Effector memory CD4-positive, alpha-beta T cell (primary cell): ENCODE measurements at regions not wholly inside any gene's neighbourhood (a gene's known extent, or its start where the extent isn't known, plus 50 kb on each side); places are given as distances from the start of the nearest gene placed in this dataset.

ENCODE experiments used
- DNase-seq, 3 donors: peaks; one replicate each; pipeline ENCODE4 v3.0.0-alpha.2; 2020
- H3K27ac ChIP-seq: 2 replicates; pipeline ENCODE4 v1.7.0; 2013; ENCODE audit warnings: mild to moderate bottlenecking, low read length, moderate library complexity; ENCODE audit not compliant: insufficient read depth, poor library complexity, severe bottlenecking
- H3K27me3 ChIP-seq: replicated peaks from 2 replicates; pipeline ENCODE4 v1.7.0; 2013; ENCODE audit warnings: mild to moderate bottlenecking, low read length; ENCODE audit not compliant: insufficient read depth, control insufficient read depth, poor library complexity, severe bottlenecking
- H3K36me3 ChIP-seq: 2 replicates; pipeline ENCODE4 v1.7.0; 2013; ENCODE audit warnings: mild to moderate bottlenecking, low read length, moderate library complexity; ENCODE audit not compliant: control insufficient read depth, insufficient read depth
- H3K4me1 ChIP-seq: 2 replicates; pipeline ENCODE4 v1.7.0; 2013; ENCODE audit warnings: low read length, mild to moderate bottlenecking; ENCODE audit not compliant: control insufficient read depth, insufficient read depth, poor library complexity, severe bottlenecking
- H3K4me3 ChIP-seq: 2 replicates; pipeline ENCODE4 v1.7.0; 2013; ENCODE audit warnings: low read length, low read depth, mild to moderate bottlenecking; ENCODE audit not compliant: insufficient read depth, poor library complexity, severe bottlenecking
- H3K9me3 ChIP-seq: 2 replicates; pipeline ENCODE4 v1.7.0; 2013; ENCODE audit warnings: mild to moderate bottlenecking, low read length, moderate library complexity; ENCODE audit not compliant: control insufficient read depth

- H3K27ac ChIP-seq: no peak overlapping the region
- DNase-seq: no peak
- H3K4me3 ChIP-seq: no peak overlapping the region
- H3K36me3 ChIP-seq: no peaks in the 10 kb centered on the region
- no peaks in the 10 kb centered on the region for H3K4me1 ChIP-seq
- H3K27me3 ChIP-seq: no peaks in the 10 kb centered on the region
- no peaks in the 10 kb centered on the region for H3K9me3 ChIP-seq
Measured at GRCh38 chrX:124476562-124476961, 130.2 kb downstream of the SH2D1A start.

DNA sequence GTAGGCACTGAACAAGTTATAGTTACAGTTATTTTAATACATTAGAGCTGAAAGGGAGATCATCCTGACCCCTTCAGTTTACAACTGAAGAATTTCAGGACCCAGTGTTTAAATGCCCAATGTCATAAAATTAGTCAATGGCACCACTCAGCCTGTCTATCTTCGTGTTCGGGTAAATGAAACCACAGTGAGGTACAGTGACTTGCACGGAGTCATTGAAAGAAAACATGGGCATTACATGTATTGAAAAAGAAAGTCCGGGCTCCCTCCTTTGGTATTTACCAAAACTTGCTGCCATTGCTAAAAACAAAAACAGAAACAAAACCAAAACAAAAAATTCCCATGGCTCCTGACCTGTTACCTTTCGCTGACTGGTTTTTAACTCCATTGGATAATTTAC is 131.7 kb downstream of the SH2D1A start:
- Histone ChIP-seq H3K27ac (no peak overlapping the region), H3K4me1 (no peaks in the 10 kb centered on the region), H3K36me3 (no peaks in the 10 kb centered on the region), H3K4me3 (no peak overlapping the region), H3K27me3 (no peaks in the 10 kb centered on the region), H3K9me3 (no peaks in the 10 kb centered on the region)
- no peak for DNase-seq

GRCh38 chrX:124488412-124489161 is 142.2 kb downstream of the SH2D1A start:
- DNase-seq: no peak
- no peak overlapping the region for H3K4me3 ChIP-seq
- no peaks in the 10 kb centered on the region for H3K27me3 ChIP-seq
- H3K4me1 ChIP-seq: no peaks in the 10 kb centered on the region
- no peaks in the 10 kb centered on the region for H3K9me3 ChIP-seq
- H3K27ac ChIP-seq: no peak overlapping the region
- no peaks in the 10 kb centered on the region for H3K36me3 ChIP-seq

GRCh38 chrX:124493984-124494383 is 147.6 kb downstream of the SH2D1A start:
- Histone ChIP-seq H3K9me3 (no peaks in the 10 kb centered on the region), H3K4me1 (no peaks in the 10 kb centered on the region), H3K27ac (no peak overlapping the region), H3K27me3 (no peaks in the 10 kb centered on the region), H3K4me3 (no peak overlapping the region), H3K36me3 (no peaks in the 10 kb centered on the region)
- DNase-seq: no peak

DNA sequence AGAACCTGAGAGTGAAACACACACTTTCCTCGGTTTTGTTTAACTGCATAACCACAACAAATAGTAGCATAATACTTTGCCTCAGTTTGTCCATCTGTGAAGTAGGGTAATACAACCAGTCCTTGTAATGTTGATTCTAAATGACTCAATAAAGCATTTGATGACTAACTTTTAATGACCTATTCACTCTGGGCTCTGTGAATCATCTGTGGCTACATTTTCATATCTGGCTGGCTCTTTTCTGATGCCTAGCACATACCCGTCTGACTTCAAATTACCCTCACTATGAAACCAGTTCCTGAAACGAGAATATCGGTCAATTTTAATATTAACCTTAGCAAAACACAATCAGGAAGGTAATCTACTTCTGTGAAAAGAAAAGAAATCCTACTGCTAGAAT is 151.0 kb downstream of the SH2D1A start:
- no peaks in the 10 kb centered on the region for H3K4me1 ChIP-seq
- no peaks in the 10 kb centered on the region for H3K36me3 ChIP-seq
- no peak for DNase-seq
- H3K27ac ChIP-seq: no peak overlapping the region
- no peaks in the 10 kb centered on the region for H3K27me3 ChIP-seq
- H3K9me3 ChIP-seq: no peaks in the 10 kb centered on the region
- no peak overlapping the region for H3K4me3 ChIP-seq

GRCh38 chrX:124501586-124501985 is 155.2 kb downstream of the SH2D1A start:
- Histone ChIP-seq H3K27me3 (no peaks in the 10 kb centered on the region), H3K36me3 (no peaks in the 10 kb centered on the region), H3K4me1 (no peaks in the 10 kb centered on the region), H3K9me3 (no peaks in the 10 kb centered on the region), H3K4me3 (no peak overlapping the region), H3K27ac (no peak overlapping the region)
- no peak for DNase-seq

- no peaks in the 10 kb centered on the region for H3K4me1 ChIP-seq
- no peaks in the 10 kb centered on the region for H3K36me3 ChIP-seq
- H3K27me3 ChIP-seq: no peaks in the 10 kb centered on the region
- H3K9me3 ChIP-seq: no peaks in the 10 kb centered on the region
- no peak overlapping the region for H3K27ac ChIP-seq
- no peak for DNase-seq
- no peak overlapping the region for H3K4me3 ChIP-seq
Measured at GRCh38 chrX:124502166-124502565, 155.8 kb downstream of the SH2D1A start.

GRCh38 chrX:124502599-124502998 is 156.2 kb downstream of the SH2D1A start:
- Histone ChIP-seq H3K36me3 (no peaks in the 10 kb centered on the region), H3K4me1 (no peaks in the 10 kb centered on the region), H3K9me3 (no peaks in the 10 kb centered on the region), H3K27me3 (no peaks in the 10 kb centered on the region), H3K27ac (no peak overlapping the region), H3K4me3 (no peak overlapping the region)
- no peak for DNase-seq

DNA sequence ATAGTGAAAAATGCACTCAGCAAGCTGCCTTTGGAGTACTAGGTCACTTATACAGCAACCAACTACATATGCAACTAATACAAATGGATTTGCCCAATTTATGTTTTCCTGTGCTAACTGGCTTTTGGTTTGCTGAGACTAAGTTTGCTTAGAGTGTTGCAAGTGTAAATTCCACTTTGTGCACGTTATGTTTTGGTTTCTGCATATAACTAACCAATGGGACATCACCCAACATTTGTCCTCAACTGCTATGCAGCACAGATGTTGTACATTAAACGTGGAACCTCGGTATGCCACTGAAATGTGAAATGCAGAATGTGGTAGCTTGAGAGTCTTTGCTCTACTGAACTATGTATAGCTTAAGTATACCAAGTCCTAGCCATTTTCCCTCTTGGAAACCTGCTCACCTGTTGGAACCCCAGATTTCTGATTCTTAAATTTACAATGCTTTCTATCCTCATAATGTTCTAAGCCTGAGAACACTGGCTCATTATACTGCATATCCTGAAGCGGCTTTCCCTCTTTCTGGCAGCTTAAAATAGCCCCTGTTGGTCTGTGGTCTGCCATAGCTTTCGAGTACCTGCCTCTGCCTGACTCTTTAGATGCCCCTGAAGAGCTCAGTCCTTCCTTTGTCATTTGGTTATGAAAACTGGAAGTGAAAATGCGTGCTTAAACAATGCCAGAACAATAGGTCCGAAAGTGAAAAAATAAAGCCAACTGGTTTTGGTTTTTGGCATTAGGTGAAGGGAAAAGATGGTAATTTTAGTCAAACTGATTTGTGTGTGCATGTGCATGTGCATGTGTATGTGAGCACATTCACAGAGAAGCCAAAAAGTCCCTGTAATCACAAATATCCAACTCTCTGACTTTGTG is 158.0 kb downstream of the SH2D1A start:
- Histone ChIP-seq H3K4me3 (no peak overlapping the region), H3K27me3 (no peaks in the 10 kb centered on the region), H3K9me3 (no peaks in the 10 kb centered on the region), H3K36me3 (no peaks in the 10 kb centered on the region), H3K27ac (no peak overlapping the region), H3K4me1 (no peaks in the 10 kb centered on the region)
- DNase-seq: no peak

- H3K4me3 ChIP-seq: no peak overlapping the region
- no peaks in the 10 kb centered on the region for H3K27me3 ChIP-seq
- no peak overlapping the region for H3K27ac ChIP-seq
- H3K36me3 ChIP-seq: no peaks in the 10 kb centered on the region
- H3K9me3 ChIP-seq: no peaks in the 10 kb centered on the region
- no peaks in the 10 kb centered on the region for H3K4me1 ChIP-seq
- no peak for DNase-seq
Measured at GRCh38 chrX:124506066-124506465, 159.7 kb downstream of the SH2D1A start.
